ENCODE measurements at regions not wholly inside any gene's neighbourhood (a gene's known extent, or its start where the extent isn't known, plus 50 kb on each side); places are given as distances from the start of the nearest gene placed in this dataset.

DNA sequence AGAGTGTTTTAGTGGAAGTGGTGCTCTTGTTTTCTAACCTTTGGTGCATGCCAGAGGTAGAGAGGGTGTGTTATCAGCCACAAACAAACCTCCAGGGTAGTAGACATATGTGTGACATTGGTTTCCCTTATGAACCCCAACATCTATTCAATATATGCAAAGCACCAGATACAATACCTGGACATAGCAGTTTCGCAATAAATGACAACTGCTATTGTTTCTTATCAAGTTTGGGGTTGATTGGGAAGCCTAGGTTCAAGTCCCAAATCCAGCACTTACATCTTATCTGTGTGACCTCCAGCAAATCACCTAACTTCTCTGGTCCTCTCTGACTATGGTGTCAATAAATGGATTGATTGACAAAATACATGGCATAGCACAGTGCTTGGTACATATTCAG lies 169.4 kb upstream of the SERPINE2 start:
- TF ChIP-seq, protein P1, sequence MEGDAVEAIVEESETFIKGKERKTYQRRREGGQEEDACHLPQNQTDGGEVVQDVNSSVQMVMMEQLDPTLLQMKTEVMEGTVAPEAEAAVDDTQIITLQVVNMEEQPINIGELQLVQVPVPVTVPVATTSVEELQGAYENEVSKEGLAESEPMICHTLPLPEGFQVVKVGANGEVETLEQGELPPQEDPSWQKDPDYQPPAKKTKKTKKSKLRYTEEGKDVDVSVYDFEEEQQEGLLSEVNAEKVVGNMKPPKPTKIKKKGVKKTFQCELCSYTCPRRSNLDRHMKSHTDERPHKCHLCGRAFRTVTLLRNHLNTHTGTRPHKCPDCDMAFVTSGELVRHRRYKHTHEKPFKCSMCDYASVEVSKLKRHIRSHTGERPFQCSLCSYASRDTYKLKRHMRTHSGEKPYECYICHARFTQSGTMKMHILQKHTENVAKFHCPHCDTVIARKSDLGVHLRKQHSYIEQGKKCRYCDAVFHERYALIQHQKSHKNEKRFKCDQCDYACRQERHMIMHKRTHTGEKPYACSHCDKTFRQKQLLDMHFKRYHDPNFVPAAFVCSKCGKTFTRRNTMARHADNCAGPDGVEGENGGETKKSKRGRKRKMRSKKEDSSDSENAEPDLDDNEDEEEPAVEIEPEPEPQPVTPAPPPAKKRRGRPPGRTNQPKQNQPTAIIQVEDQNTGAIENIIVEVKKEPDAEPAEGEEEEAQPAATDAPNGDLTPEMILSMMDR (IDR thresholded peaks at IDR 0.05; ENCODE audit: insufficient read depth, low read depth, low read length), result no peak
- no peak for TF ChIP-seq EZH2 (IDR thresholded peaks at IDR 0.05; ENCODE audit: insufficient read depth, low read length)

Measured in astrocyte (in vitro differentiated cells and primary cell).